ENCODE measurements at regions not wholly inside any gene's neighbourhood (a gene's known extent, or its start where the extent isn't known, plus 50 kb on each side); places are given as distances from the start of the nearest gene placed in this dataset.
A peak's percentile ranks its signal among the peaks of the same experiment; 100 is the strongest.

DNA sequence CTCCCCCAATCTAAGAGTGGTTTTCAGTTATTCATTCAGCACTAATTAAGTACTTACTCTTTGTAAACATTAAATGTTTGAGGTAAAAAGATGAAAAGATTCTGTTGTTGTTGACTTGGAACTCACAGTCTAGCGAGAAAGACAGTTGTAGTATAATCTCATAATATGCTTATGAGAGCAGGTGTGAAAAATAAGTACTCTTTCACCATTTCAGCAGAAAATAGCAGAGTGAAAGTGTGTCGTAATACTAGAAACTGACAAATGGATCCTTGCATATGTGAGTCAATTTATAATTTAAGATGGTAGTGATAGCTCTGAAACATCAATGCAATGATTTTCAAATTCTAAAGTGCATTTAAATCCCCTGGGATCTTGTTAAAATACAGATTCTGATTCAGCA lies 618.8 kb upstream of the CCDC54 start:
- TF ChIP-seq, protein P1, sequence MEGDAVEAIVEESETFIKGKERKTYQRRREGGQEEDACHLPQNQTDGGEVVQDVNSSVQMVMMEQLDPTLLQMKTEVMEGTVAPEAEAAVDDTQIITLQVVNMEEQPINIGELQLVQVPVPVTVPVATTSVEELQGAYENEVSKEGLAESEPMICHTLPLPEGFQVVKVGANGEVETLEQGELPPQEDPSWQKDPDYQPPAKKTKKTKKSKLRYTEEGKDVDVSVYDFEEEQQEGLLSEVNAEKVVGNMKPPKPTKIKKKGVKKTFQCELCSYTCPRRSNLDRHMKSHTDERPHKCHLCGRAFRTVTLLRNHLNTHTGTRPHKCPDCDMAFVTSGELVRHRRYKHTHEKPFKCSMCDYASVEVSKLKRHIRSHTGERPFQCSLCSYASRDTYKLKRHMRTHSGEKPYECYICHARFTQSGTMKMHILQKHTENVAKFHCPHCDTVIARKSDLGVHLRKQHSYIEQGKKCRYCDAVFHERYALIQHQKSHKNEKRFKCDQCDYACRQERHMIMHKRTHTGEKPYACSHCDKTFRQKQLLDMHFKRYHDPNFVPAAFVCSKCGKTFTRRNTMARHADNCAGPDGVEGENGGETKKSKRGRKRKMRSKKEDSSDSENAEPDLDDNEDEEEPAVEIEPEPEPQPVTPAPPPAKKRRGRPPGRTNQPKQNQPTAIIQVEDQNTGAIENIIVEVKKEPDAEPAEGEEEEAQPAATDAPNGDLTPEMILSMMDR (IDR thresholded peaks at IDR 0.05; ENCODE audit: unreplicated experiment) = no peak
- BruUV-seq (replicated peaks) = no TSS peak
- ChIA-PET CTCF (interaction anchor here (0.6 to 1.1 kb wide), 2 partner anchors 130 to 149 kb away, joined by 3 to 4 read pairs; no protein-coding TSS in a partner anchor), POLR2A (no interaction called here)
- intact Hi-C loops (cut with micrococcal nuclease) = no loop called here
- peaks cover 16% of the 10 kb centered on the region for H3K9me3 Mint-ChIP-seq (ENCODE audit: unreplicated experiment)
- no peak overlapping the region for H3K4me3 Mint-ChIP-seq (ENCODE audit: unreplicated experiment)
- H3K36me3 Mint-ChIP-seq (ENCODE audit: insufficient read depth, unreplicated experiment) = no peaks in the 10 kb centered on the region
- no peaks in the 10 kb centered on the region for H3K27me3 Mint-ChIP-seq (ENCODE audit: insufficient read depth, unreplicated experiment)
- H3K27ac Mint-ChIP-seq (ENCODE audit: low read depth, unreplicated experiment) = no peak overlapping the region
- peak; percentile 10 for DNase-seq (ENCODE audit: unreplicated experiment)
- peaks cover 6% of the 10 kb centered on the region for H3K4me1 Mint-ChIP-seq (ENCODE audit: insufficient read depth, unreplicated experiment)

GRCh38 chr3:106759731-106760130 lies 617.5 kb upstream of the CCDC54 start:
- peaks cover 7% of the 10 kb centered on the region for H3K4me1 Mint-ChIP-seq (ENCODE audit: insufficient read depth, unreplicated experiment)
- no TSS peak for BruUV-seq (replicated peaks)
- no peaks in the 10 kb centered on the region for H3K27me3 Mint-ChIP-seq (ENCODE audit: insufficient read depth, unreplicated experiment)
- H3K27ac Mint-ChIP-seq (ENCODE audit: low read depth, unreplicated experiment) = no peak overlapping the region
- no peaks in the 10 kb centered on the region for H3K36me3 Mint-ChIP-seq (ENCODE audit: insufficient read depth, unreplicated experiment)
- TF ChIP-seq, protein P1 (IDR thresholded peaks at IDR 0.05; ENCODE audit: unreplicated experiment) = no peak
- POLR2A ChIA-PET = no interaction called here
- CTCF ChIA-PET = no interaction called here
- intact Hi-C loops (cut with micrococcal nuclease) = no loop called here
- H3K4me3 Mint-ChIP-seq (ENCODE audit: unreplicated experiment) = no peak overlapping the region
- no peak for DNase-seq (ENCODE audit: unreplicated experiment)
- H3K9me3 Mint-ChIP-seq (ENCODE audit: unreplicated experiment) = peaks cover 5% of the 10 kb centered on the region

GRCh38 chr3:106765342-106765741 lies 611.9 kb upstream of the CCDC54 start:
- Mint-ChIP-seq H3K9me3 (ENCODE audit: unreplicated experiment) (no peaks in the 10 kb centered on the region), H3K4me3 (ENCODE audit: unreplicated experiment) (no peak overlapping the region), H3K27me3 (ENCODE audit: insufficient read depth, unreplicated experiment) (no peaks in the 10 kb centered on the region), H3K27ac (ENCODE audit: low read depth, unreplicated experiment) (peak overlapping the region; percentile 31), H3K36me3 (ENCODE audit: insufficient read depth, unreplicated experiment) (no peaks in the 10 kb centered on the region), H3K4me1 (ENCODE audit: insufficient read depth, unreplicated experiment) (peaks cover 13% of the 10 kb centered on the region)
- CTCF ChIA-PET = interaction anchor here (0.9 kb wide), 1 partner anchor 1239 kb away, joined by 3 read pairs; no protein-coding TSS in a partner anchor
- BruUV-seq (replicated peaks) = no TSS peak
- intact Hi-C loops (cut with micrococcal nuclease) = loop anchor here (1.0 kb wide), 1 partner anchor 77 kb away; no protein-coding TSS in a partner anchor
- TF ChIP-seq, protein P1 (IDR thresholded peaks at IDR 0.05; ENCODE audit: unreplicated experiment) = no peak
- POLR2A ChIA-PET = interaction anchor here (0.6 to 1.3 kb wide), 4 partner anchors 11 to 190 kb away, joined by 3 to 6 read pairs (median 3); no protein-coding TSS in a partner anchor
- peak; percentile 99 for DNase-seq (ENCODE audit: unreplicated experiment)

- H3K27ac Mint-ChIP-seq (ENCODE audit: low read depth, unreplicated experiment) = no peak overlapping the region
- H3K4me3 Mint-ChIP-seq (ENCODE audit: unreplicated experiment) = no peak overlapping the region
- ChIA-PET CTCF (no interaction called here), POLR2A (no interaction called here)
- peaks cover 13% of the 10 kb centered on the region for H3K4me1 Mint-ChIP-seq (ENCODE audit: insufficient read depth, unreplicated experiment)
- no peak for DNase-seq (ENCODE audit: unreplicated experiment)
- H3K9me3 Mint-ChIP-seq (ENCODE audit: unreplicated experiment) = no peaks in the 10 kb centered on the region
- TF ChIP-seq, protein P1 (IDR thresholded peaks at IDR 0.05; ENCODE audit: unreplicated experiment) = no peak
- BruUV-seq (replicated peaks) = no TSS peak
- no peaks in the 10 kb centered on the region for H3K27me3 Mint-ChIP-seq (ENCODE audit: insufficient read depth, unreplicated experiment)
- H3K36me3 Mint-ChIP-seq (ENCODE audit: insufficient read depth, unreplicated experiment) = no peaks in the 10 kb centered on the region
- intact Hi-C loops (cut with micrococcal nuclease) = no loop called here
Observed at GRCh38 chr3:106768941-106769480, 608.2 kb upstream of the CCDC54 start.
